Fibroblast of lung (primary cell): ENCODE measurements at regions not wholly inside any gene's neighbourhood (a gene's known extent, or its start where the extent isn't known, plus 50 kb on each side); places are given as distances from the start of the nearest gene placed in this dataset.

ENCODE experiments used
- DNase-seq, 2 donors: peaks; one replicate each; pipeline versions ENCODE4 v3.0.0 to v3.0.0-alpha.2; 2010; ENCODE audit warnings: low read depth in 2 of 2
- H2AFZ ChIP-seq: 2 replicates; pipeline ENCODE4 v1.5.1; 2012; ENCODE audit warnings: low read length, control low read depth, inconsistent platforms
- H3K27ac ChIP-seq: 2 replicates; pipeline ENCODE4 v1.5.1; 2011; ENCODE audit warnings: low read length, control low read depth; ENCODE audit not compliant: insufficient read depth
- H3K27me3 ChIP-seq: 2 replicates; pipeline ENCODE4 v1.5.1; 2011; ENCODE audit warnings: mild to moderate bottlenecking, low read length; ENCODE audit not compliant: control insufficient read depth, insufficient read depth
- H3K36me3 ChIP-seq: 2 replicates; pipeline ENCODE4 v1.5.1; 2011; ENCODE audit warnings: low read length; ENCODE audit not compliant: control insufficient read depth, insufficient read depth
- H3K4me1 ChIP-seq: 2 replicates; pipeline ENCODE4 v1.5.1; 2011; ENCODE audit warnings: low read length; ENCODE audit not compliant: control insufficient read depth, insufficient read depth; ENCODE audit errors: extremely low read depth
- H3K4me2 ChIP-seq: 2 replicates; pipeline ENCODE4 v1.5.1; 2011; ENCODE audit warnings: low read length, control low read depth; ENCODE audit not compliant: insufficient read depth; ENCODE audit errors: extremely low read depth
- H3K4me3 ChIP-seq, 4 experiments: fragments of 200-600 bp in 1 of 4; sonication (generic) in 1 of 4; replicated peaks in 1 of 4; 2 replicates each; pipeline ENCODE4 v1.5.1; 2011 to 2016; ENCODE audit warnings: low read length in 4 of 4, low read depth in 3 of 4, mild to moderate bottlenecking in 3 of 4, control low read depth in 2 of 4, inconsistent platforms in 1 of 4, mixed read lengths in 1 of 4; ENCODE audit not compliant: insufficient read depth in 1 of 4; ENCODE audit errors: control extremely low read depth in 1 of 4
- H3K79me2 ChIP-seq: 2 replicates; pipeline ENCODE4 v1.5.1; 2012; ENCODE audit warnings: mild to moderate bottlenecking, low read length, inconsistent platforms; ENCODE audit not compliant: control insufficient read depth, insufficient read depth
- H3K9ac ChIP-seq: 2 replicates; pipeline ENCODE4 v1.5.1; 2011; ENCODE audit warnings: mild to moderate bottlenecking, low read length, control low read depth; ENCODE audit not compliant: insufficient read depth
- H3K9me3 ChIP-seq: 2 replicates; pipeline ENCODE4 v1.5.1; 2012; ENCODE audit warnings: low read depth, low read length; ENCODE audit not compliant: control insufficient read depth, insufficient read depth
- H4K20me1 ChIP-seq: 2 replicates; pipeline ENCODE4 v1.5.1; 2011; ENCODE audit warnings: low read length; ENCODE audit not compliant: control insufficient read depth, insufficient read depth; ENCODE audit errors: extremely low read depth
- EZH2 ChIP-seq: IDR thresholded peaks from 2 replicates; pipeline ENCODE4 v1.5.1; 2012; ENCODE audit warnings: low read length, control low read depth, mild to moderate bottlenecking; ENCODE audit errors: missing control alignments
- TF ChIP-seq, protein P1 (sequence below), 2 donors: IDR thresholded peaks in 1 of 2; conservative IDR thresholded peaks in 1 of 2; 1 replicate in 1 of 2; 2 replicates in 1 of 2; pipeline ENCODE4 v1.5.1; 2011 to 2012; ENCODE audit warnings: low read length in 2 of 2, control low read depth in 1 of 2, inconsistent platforms in 1 of 2, low read depth in 1 of 2, mild to moderate bottlenecking in 1 of 2

DNA sequence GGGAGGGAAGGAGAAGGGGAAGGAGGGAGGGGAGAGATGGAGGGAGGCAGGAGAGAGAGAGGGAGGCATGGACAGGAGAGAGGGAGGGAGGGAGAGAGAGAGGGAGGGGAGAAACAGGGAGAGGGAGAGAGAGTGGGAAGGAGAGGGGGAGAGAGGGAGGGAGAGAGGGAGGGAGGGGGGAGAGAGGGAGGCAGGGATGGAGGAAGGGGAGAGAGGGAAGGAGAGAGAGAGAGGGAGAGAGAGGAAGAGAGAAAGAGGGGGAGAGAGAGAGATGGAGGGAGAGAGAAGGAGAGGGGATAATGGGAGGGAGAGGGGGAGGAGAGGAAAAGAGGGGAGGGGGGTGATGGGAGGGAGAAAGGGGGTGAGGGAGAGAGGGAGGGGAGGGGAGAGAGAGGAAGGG lies 86.8 kb upstream of the VSTM2B start:
- H3K36me3 ChIP-seq: no peaks in the 10 kb centered on the region
- no peaks in the 10 kb centered on the region for H3K79me2 ChIP-seq
- H3K4me2 ChIP-seq: no peak overlapping the region
- DNase-seq: no peak
- no peaks in the 10 kb centered on the region for H4K20me1 ChIP-seq
- H3K27me3 ChIP-seq: no peaks in the 10 kb centered on the region
- no peaks in the 10 kb centered on the region for H3K9me3 ChIP-seq
- no peak overlapping the region for H3K27ac ChIP-seq
- TF ChIP-seq, protein P1, sequence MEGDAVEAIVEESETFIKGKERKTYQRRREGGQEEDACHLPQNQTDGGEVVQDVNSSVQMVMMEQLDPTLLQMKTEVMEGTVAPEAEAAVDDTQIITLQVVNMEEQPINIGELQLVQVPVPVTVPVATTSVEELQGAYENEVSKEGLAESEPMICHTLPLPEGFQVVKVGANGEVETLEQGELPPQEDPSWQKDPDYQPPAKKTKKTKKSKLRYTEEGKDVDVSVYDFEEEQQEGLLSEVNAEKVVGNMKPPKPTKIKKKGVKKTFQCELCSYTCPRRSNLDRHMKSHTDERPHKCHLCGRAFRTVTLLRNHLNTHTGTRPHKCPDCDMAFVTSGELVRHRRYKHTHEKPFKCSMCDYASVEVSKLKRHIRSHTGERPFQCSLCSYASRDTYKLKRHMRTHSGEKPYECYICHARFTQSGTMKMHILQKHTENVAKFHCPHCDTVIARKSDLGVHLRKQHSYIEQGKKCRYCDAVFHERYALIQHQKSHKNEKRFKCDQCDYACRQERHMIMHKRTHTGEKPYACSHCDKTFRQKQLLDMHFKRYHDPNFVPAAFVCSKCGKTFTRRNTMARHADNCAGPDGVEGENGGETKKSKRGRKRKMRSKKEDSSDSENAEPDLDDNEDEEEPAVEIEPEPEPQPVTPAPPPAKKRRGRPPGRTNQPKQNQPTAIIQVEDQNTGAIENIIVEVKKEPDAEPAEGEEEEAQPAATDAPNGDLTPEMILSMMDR (conservative IDR thresholded peaks at IDR 0.05 in 1 of 2, IDR thresholded peaks at IDR 0.05 in 1 of 2; ENCODE audit: low read depth in 1 of 2, low read length in 2 of 2): no peak
- TF ChIP-seq EZH2: no peak
- H3K4me1 ChIP-seq: no peaks in the 10 kb centered on the region
- H3K4me3 ChIP-seq: no peak overlapping the region
- no peak overlapping the region for H2AFZ ChIP-seq
- H3K9ac ChIP-seq: no peak overlapping the region

DNA sequence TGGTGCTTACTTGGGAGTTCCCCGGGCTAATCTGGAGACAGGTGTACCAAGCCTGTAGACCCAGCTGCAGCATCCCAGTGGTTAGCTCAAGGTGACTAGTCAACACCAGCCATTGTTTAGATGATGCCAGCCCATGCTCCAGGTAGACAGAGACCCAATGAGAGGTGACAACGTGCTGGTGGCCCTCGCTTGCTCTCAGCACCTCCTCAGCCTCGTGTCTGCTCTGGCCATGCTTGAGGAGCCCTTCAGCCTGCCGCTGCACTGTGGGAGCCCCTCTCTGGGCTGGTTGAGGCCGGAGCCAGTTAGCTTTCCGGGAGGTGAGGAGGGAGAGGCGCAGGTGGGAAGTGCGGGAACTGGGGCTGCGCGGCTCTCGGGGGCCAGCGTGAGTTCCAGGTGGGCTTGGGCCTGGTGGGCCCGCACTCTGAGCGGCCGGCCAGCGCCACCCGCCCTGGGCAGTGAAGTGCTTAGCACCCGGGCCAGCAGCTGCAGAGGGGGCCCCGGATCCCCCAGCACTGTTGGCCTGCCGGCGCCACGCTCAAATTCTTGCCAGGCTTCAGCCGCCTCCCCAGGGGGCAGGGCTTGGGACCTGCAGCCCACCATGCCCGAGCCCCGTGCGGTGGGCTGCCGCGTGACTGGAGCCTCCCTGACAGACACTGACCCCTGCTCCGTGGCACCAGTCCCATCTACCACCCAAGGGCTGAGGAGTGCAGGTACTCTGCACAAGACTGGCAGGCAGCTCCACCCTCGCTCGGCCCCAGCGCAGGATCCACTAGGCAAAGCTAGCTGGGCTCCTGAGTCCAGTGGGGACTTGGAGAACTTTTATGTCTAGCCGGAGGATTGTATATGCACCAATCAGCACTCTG lies 85.9 kb upstream of the VSTM2B start:
- no peak for TF ChIP-seq EZH2
- TF ChIP-seq, protein P1 (conservative IDR thresholded peaks at IDR 0.05 in 1 of 2, IDR thresholded peaks at IDR 0.05 in 1 of 2; ENCODE audit: low read depth in 1 of 2, low read length in 2 of 2): no peak
- Histone ChIP-seq H3K36me3 (no peaks in the 10 kb centered on the region), H3K9me3 (no peaks in the 10 kb centered on the region), H2AFZ (no peak overlapping the region), H3K79me2 (no peaks in the 10 kb centered on the region), H4K20me1 (no peaks in the 10 kb centered on the region), H3K4me1 (no peaks in the 10 kb centered on the region), H3K4me2 (no peak overlapping the region), H3K4me3 (no peak overlapping the region), H3K27me3 (no peaks in the 10 kb centered on the region), H3K27ac (no peak overlapping the region), H3K9ac (no peak overlapping the region)
- DNase-seq: no peak

GRCh38 chr19:29442094-29442493 lies 83.7 kb upstream of the VSTM2B start:
- Histone ChIP-seq H2AFZ (no peak overlapping the region), H3K79me2 (no peaks in the 10 kb centered on the region), H4K20me1 (no peaks in the 10 kb centered on the region), H3K4me3 (no peak overlapping the region), H3K27me3 (no peaks in the 10 kb centered on the region), H3K4me2 (no peak overlapping the region), H3K9ac (no peak overlapping the region), H3K9me3 (no peaks in the 10 kb centered on the region), H3K27ac (no peak overlapping the region), H3K4me1 (no peaks in the 10 kb centered on the region), H3K36me3 (no peaks in the 10 kb centered on the region)
- TF ChIP-seq EZH2: no peak
- TF ChIP-seq, protein P1 (conservative IDR thresholded peaks at IDR 0.05 in 1 of 2, IDR thresholded peaks at IDR 0.05 in 1 of 2; ENCODE audit: low read depth in 1 of 2, low read length in 2 of 2): no peak
- no peak for DNase-seq
